ENCODE measurements at regions not wholly inside any gene's neighbourhood (a gene's known extent, or its start where the extent isn't known, plus 50 kb on each side); places are given as distances from the start of the nearest gene placed in this dataset.

GRCh38 chr4:126372634-126373033 lies 1057.9 kb downstream of the FAT4 start:
- intact Hi-C loops (cut with DNase I, micrococcal nuclease): no loop called here
- Histone ChIP-seq H3K4me1 (ENCODE audit: low read depth) (no peaks in the 10 kb centered on the region), H3K9me3 (peaks cover 3% of the 10 kb centered on the region), H3K36me3 (ENCODE audit: low read depth) (no peaks in the 10 kb centered on the region), H3K4me3 (no peak overlapping the region)
- no peak for TF ChIP-seq CTCF (IDR thresholded peaks at IDR 0.05)
- ATAC-seq (no peak), DNase-seq (no peak)

GRCh38 chr4:126375462-126376054 lies 1060.8 kb downstream of the FAT4 start:
- H3K4me3 ChIP-seq: no peak overlapping the region
- H3K36me3 ChIP-seq (ENCODE audit: low read depth): no peaks in the 10 kb centered on the region
- H3K4me1 ChIP-seq (ENCODE audit: low read depth): no peaks in the 10 kb centered on the region
- peaks cover 3% of the 10 kb centered on the region for H3K9me3 ChIP-seq
- DNase-seq: no peak
- TF ChIP-seq CTCF (IDR thresholded peaks at IDR 0.05): no peak
- ATAC-seq: no peak
- intact Hi-C loops (cut with DNase I, micrococcal nuclease): no loop called here

- H3K36me3 ChIP-seq (ENCODE audit: low read depth): no peaks in the 10 kb centered on the region
- H3K4me1 ChIP-seq (ENCODE audit: low read depth): no peaks in the 10 kb centered on the region
- no peak for TF ChIP-seq CTCF (IDR thresholded peaks at IDR 0.05)
- ATAC-seq (no peak), DNase-seq (no peak)
- H3K4me3 ChIP-seq: no peak overlapping the region
- intact Hi-C loops (cut with DNase I, micrococcal nuclease): no loop called here
- H3K9me3 ChIP-seq: peaks cover 6% of the 10 kb centered on the region
These were observed 1071.2 kb downstream of the FAT4 start for GRCh38 chr4:126385954-126386353.

DNA sequence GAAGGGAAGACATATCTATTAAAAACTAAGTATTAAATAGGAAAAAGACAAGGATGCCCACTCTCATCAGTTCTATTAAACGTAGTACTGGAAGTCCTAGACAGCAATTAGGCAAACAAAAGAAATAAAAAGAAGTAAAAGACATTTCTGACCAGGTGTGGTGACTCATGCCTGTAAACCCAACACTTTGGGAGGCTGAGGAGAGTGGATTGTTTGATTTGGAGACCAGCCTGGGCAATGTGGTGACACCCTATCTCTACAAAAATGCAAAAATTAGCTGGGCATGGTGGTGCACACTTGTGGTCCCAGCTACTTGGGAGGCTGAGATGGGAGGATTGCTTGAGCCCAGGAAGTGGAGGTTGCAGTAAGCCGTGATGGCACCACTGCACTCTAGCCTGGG lies 1071.8 kb downstream of the FAT4 start:
- intact Hi-C loops (cut with DNase I, micrococcal nuclease): no loop called here
- no peak for TF ChIP-seq CTCF (IDR thresholded peaks at IDR 0.05)
- ATAC-seq: no peak

GRCh38 chr4:126395664-126396063 lies 1080.9 kb downstream of the FAT4 start:
- DNase-seq (no peak), ATAC-seq (no peak)
- H3K9me3 ChIP-seq: no peaks in the 10 kb centered on the region
- no peaks in the 10 kb centered on the region for H3K36me3 ChIP-seq (ENCODE audit: low read depth)
- H3K4me3 ChIP-seq: no peak overlapping the region
- intact Hi-C loops (cut with DNase I, micrococcal nuclease): no loop called here
- no peak for TF ChIP-seq CTCF (IDR thresholded peaks at IDR 0.05)
- H3K4me1 ChIP-seq (ENCODE audit: low read depth): no peaks in the 10 kb centered on the region

More for the DNA sequence above, 1071.8 kb downstream of the FAT4 start:
- no peak overlapping the region for H3K4me3 ChIP-seq
- no peak for DNase-seq
- peaks cover 6% of the 10 kb centered on the region for H3K9me3 ChIP-seq
- no peaks in the 10 kb centered on the region for H3K4me1 ChIP-seq (ENCODE audit: low read depth)
- no peaks in the 10 kb centered on the region for H3K36me3 ChIP-seq (ENCODE audit: low read depth)

DNA sequence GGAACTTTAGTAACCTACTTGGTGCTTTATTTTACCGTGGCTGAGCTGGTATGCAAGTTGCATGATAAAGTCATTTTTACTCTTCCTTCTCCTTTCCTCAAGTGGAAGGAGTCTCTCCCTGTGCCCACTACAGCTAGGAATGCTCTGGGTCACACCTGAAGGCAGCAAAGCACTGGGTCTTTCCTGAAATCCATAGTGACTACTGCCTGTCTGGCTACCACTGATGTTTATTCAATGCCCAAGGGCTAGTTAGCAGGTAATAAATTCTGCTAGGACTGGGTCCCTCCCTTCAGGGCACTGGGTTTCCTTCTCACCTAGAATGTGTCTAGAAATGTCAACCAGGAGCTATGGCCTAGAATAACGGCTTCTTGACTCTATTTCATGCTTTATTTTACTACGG lies 1081.4 kb downstream of the FAT4 start:
- intact Hi-C loops (cut with DNase I, micrococcal nuclease): no loop called here
- no peaks in the 10 kb centered on the region for H3K9me3 ChIP-seq
- DNase-seq (no peak), ATAC-seq (no peak)
- H3K4me1 ChIP-seq (ENCODE audit: low read depth): no peaks in the 10 kb centered on the region
- TF ChIP-seq CTCF (IDR thresholded peaks at IDR 0.05): no peak
- no peaks in the 10 kb centered on the region for H3K36me3 ChIP-seq (ENCODE audit: low read depth)
- no peak overlapping the region for H3K4me3 ChIP-seq
